ENCODE measurements at regions not wholly inside any gene's neighbourhood (a gene's known extent, or its start where the extent isn't known, plus 50 kb on each side); places are given as distances from the start of the nearest gene placed in this dataset.
"Not testable (repeated sequence)": the region's sequence is repeated elsewhere in the genome, so short reads cannot be mapped to it uniquely, and the experiment has no call there.

- Histone ChIP-seq H3K27ac (replicated peaks) (peak overlapping the region; percentile 64), H3K9me3 (replicated peaks) (no peaks in the 10 kb centered on the region), H3K27me3 (ENCODE audit: low read depth) (no peaks in the 10 kb centered on the region), H3K36me3 (no peaks in the 10 kb centered on the region), H3K4me3 (no peak overlapping the region), H3K4me1 (peaks cover 16% of the 10 kb centered on the region)
- DNase-seq: no peak
- TF ChIP-seq CTCF (IDR thresholded peaks at IDR 0.05; ENCODE audit: borderline replicate concordance): peak; percentile 46
- intact Hi-C loops (cut with micrococcal nuclease): loop anchor here (10.0 kb wide), 1 partner anchor 62 kb away; the partner anchor contains the start of gene KCTD12
These were observed 63.4 kb downstream of the KCTD12 start for GRCh38 chr13:76822698-76823267.

GRCh38 chr13:76821222-76821621, 65.0 kb downstream of the KCTD12 start:
- Histone ChIP-seq H3K27ac (replicated peaks) (peak overlapping the region; percentile 58), H3K4me1 (peaks cover 16% of the 10 kb centered on the region)
- intact Hi-C loops (cut with micrococcal nuclease): loop anchor here (10.0 kb wide), 1 partner anchor 64 kb away; the partner anchor contains the start of gene KCTD12
- H3K27me3 ChIP-seq (ENCODE audit: low read depth); H3K36me3 ChIP-seq; DNase-seq; H3K9me3 ChIP-seq (replicated peaks); H3K4me3 ChIP-seq: not testable (repeated sequence)

GRCh38 chr13:76820759-76821158, 65.4 kb downstream of the KCTD12 start:
- peak; percentile 61 for DNase-seq
- Histone ChIP-seq H3K27me3 (ENCODE audit: low read depth) (no peaks in the 10 kb centered on the region), H3K4me1 (peaks cover 13% of the 10 kb centered on the region), H3K36me3 (no peaks in the 10 kb centered on the region), H3K4me3 (no peak overlapping the region), H3K9me3 (replicated peaks) (no peaks in the 10 kb centered on the region), H3K27ac (replicated peaks) (peak overlapping the region; percentile 58)
- intact Hi-C loops (cut with micrococcal nuclease): loop anchor here (10.0 kb wide), 1 partner anchor 64 kb away; the partner anchor contains the start of gene KCTD12
- peak; percentile 50 for TF ChIP-seq CTCF (IDR thresholded peaks at IDR 0.05; ENCODE audit: borderline replicate concordance)

- intact Hi-C loops (cut with micrococcal nuclease): loop anchor here (10.0 kb wide), 1 partner anchor 142 kb away; no protein-coding TSS in a partner anchor
- Histone ChIP-seq H3K9me3 (replicated peaks) (no peaks in the 10 kb centered on the region), H3K4me1 (peaks cover 36% of the 10 kb centered on the region), H3K27ac (replicated peaks) (no peak overlapping the region), H3K36me3 (no peaks in the 10 kb centered on the region), H3K27me3 (ENCODE audit: low read depth) (no peaks in the 10 kb centered on the region), H3K4me3 (no peak overlapping the region)
- no peak for TF ChIP-seq CTCF (IDR thresholded peaks at IDR 0.05; ENCODE audit: borderline replicate concordance)
- no peak for DNase-seq
These were observed 69.8 kb downstream of the KCTD12 start for GRCh38 chr13:76816394-76816793.

GRCh38 chr13:76815344-76815743, 70.9 kb downstream of the KCTD12 start:
- no peak for TF ChIP-seq CTCF (IDR thresholded peaks at IDR 0.05; ENCODE audit: borderline replicate concordance)
- H3K4me1 ChIP-seq: peaks cover 30% of the 10 kb centered on the region
- no peak overlapping the region for H3K27ac ChIP-seq (replicated peaks)
- no peaks in the 10 kb centered on the region for H3K27me3 ChIP-seq (ENCODE audit: low read depth)
- H3K4me3 ChIP-seq: no peak overlapping the region
- intact Hi-C loops (cut with micrococcal nuclease): loop anchor here (10.0 kb wide), 1 partner anchor 141 kb away; no protein-coding TSS in a partner anchor
- H3K36me3 ChIP-seq: no peaks in the 10 kb centered on the region
- no peak for DNase-seq
- H3K9me3 ChIP-seq (replicated peaks): no peaks in the 10 kb centered on the region

- H3K27me3 ChIP-seq (ENCODE audit: low read depth): no peaks in the 10 kb centered on the region
- H3K36me3 ChIP-seq: no peaks in the 10 kb centered on the region
- no peak for DNase-seq
- peaks cover 29% of the 10 kb centered on the region for H3K4me1 ChIP-seq
- peak overlapping the region; percentile 68 for H3K27ac ChIP-seq (replicated peaks)
- TF ChIP-seq CTCF (IDR thresholded peaks at IDR 0.05; ENCODE audit: borderline replicate concordance): no peak
- intact Hi-C loops (cut with micrococcal nuclease): loop anchor here (10.0 kb wide), 1 partner anchor 139 kb away; no protein-coding TSS in a partner anchor
- no peaks in the 10 kb centered on the region for H3K9me3 ChIP-seq (replicated peaks)
- no peak overlapping the region for H3K4me3 ChIP-seq
These were observed 72.3 kb downstream of the KCTD12 start for GRCh38 chr13:76813891-76814290.

Measured in left ventricle myocardium inferior (tissue), 1 donor.